SW 1271 (cell line): ENCODE measurements at regions not wholly inside any gene's neighbourhood (a gene's known extent, or its start where the extent isn't known, plus 50 kb on each side); places are given as distances from the start of the nearest gene placed in this dataset.
"Not testable (repeated sequence)": the region's sequence is repeated elsewhere in the genome, so short reads cannot be mapped to it uniquely, and the experiment has no call there.

Source experiments
- DNase-seq, 2 experiments: peaks; one replicate each; lab custom pipeline; 2025; lab: John Stamatoyannopoulos, UW

DNA sequence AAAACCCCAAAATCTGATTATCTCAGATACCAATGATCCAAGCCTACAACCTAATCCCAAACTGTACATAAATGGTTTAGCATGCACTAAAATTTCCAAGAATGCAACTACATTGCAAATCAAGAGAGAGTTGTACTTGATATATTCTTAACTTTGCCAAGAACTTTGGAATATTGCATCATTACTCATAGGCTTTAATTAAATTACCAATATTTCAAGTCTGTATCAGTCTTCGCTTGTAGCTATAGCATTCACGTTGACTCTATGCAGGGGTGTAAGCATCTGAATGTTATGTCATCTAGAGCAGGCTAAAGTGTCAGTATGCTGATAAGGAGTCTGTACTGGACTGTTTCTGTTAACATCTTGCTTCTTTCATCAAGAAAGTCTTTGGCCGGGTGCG, 56.3 kb downstream of the FOXI3 start:
- no peak for DNase-seq

DNA sequence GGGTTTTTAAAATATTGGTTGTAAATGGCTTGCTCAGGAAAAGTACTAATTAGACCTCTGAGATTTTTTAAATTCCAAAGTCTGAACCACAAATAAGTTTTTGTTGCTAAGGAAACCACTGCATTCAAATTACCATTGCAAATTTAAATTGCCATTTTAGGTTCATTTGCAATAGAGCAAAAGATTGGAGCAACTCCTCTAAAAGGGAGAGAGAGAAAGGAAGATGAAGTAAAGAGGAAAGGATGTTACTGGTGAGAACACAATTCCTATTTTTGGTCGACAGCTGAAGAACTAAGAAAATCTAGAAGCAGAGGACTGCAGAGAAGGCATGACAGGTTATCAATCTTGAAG, 74.9 kb downstream of the FOXI3 start:
- no peak for DNase-seq

DNA sequence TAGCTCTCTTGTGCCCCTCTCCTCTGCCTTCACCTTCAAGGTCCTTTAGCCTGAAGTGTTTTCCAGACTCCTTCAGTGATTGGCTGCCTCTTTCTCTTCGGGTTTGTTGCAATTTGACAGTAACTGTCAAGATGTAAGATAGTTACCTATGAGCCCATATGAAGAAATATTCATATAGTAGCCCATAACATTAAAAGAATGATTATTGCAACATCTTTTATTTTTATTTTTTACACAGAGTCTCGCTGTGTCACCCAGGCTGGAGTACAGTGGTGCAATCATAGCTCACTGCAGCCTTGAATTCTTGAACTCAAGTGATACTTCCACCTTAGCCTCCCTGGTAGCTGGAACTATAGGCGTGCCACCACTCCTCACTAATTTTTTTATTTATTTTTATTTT, 80.5 kb downstream of the FOXI3 start:
- no peak for DNase-seq

DNA sequence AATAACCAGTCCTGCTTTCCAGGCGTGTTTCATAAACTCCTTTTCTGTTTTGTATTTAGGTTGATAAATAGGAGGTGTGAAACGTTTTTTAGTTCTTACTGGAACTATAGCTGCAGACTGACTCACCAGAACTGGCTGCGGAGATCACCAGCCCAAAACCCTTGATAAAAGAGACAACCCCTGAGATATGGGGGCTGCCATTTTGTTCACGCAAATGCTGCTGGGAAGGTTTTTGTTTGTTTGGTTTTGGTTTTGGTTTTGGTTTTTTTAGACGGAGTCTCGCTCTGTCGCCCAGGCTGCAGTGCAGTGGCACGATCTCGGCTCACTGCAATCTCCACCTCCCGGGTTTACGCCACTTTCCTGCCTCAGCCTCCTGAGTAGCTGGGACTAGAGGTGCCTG, 87.1 kb downstream of the FOXI3 start:
- not testable (repeated sequence) for DNase-seq

DNA sequence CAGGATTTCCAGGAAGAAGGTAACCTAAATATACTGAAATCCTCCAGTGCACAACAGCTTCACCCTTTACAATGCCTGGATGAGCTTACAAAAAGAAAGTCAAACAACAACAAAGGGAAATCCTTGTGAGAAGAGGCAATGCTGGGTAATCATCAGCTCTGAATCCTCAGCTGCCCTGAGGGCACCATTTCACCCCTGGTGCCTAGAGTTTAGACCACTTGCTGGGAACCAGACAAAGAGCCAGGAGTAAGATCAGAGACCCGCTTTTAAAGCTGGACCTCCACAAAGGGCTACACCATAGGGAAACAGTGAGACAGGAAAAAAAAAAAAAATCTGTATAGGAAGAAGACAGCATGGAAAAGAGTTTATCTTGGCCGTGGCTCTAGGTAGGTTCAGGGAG, 97.0 kb downstream of the FOXI3 start:
- no peak for DNase-seq

DNA sequence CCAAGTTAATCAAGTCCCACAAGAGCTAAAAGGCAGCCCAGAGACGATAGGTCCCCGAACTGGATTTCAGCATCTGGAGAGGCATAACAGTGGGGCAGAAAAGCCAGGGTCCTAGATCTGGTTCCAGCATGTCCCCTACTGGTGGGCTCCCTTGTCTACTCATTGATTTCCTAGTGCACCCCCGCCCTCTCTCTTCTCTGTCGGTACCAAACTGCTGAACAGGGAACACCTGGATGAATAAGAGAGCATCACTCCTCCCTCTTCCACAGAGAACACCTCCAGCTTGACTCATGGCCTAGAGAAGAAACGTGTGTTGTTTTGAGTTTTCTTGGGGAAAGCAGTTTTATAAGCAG, 101.3 kb downstream of the FOXI3 start:
- no peak for DNase-seq

DNA sequence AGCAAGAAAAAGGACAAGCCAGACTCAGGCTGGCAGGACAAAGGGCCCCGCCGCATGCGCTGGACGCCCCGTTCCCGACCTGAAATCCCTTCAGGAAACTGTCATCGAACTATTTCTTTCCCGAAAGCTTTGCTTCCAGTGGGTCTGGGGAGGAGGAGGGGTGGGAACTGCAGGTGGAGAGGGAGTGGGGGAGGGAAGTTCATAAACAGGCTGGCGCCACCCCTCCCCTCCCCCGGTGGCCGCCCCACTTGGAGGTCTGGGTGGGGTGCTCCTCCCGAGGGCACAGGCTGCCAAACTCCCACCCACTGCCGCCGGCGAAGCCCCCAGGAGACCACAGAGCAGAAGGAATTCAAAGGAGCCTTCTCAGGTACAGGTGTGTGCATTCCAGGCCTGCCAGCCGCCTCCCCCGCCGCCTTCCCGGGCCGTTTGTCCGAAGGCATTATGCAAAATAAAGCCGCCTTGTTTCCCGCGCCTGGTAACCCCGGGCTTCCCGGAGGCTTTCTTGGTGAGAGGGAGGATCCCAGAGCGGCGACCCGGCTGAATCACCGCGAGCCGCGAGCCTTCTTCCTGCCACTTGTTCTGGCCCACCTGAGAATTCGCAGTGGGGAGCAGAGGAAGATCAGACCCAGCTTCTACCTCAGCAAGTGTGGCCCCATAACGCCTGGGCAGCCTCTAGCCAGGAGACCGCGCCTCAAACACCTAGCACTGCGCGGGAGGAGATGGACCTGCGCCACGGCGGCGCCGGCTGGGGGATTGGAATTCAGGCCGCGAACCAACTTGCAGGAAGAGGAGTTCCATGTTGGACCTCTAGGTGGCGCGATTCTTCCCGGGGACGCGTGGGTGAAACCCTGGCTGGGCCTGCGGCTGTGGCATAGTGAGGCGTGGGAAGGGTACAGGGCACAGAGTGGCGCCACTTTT, 101.9 kb downstream of the FOXI3 start:
- DNase-seq, result peak in 1 of 2 experiments; percentile 49

DNA sequence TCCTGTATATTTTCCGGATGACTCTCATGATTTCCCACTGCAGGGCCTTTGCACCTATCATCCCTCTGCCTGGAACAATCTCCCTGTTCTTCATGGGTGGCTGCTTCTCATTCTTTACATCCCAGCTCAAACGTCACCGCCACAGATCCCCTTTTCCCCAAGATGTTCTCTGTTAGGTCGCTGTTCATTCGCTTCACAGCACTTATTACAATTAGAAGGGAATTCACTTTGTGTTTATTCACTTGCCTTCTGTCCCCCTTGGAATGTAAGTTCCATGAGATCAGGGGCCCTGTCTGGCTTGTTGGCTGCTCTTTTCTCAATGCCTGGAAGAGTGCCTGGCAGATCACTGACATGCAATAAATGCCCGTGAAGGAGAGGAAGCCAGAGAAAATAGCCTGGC, 106.7 kb downstream of the FOXI3 start:
- no peak for DNase-seq

DNA sequence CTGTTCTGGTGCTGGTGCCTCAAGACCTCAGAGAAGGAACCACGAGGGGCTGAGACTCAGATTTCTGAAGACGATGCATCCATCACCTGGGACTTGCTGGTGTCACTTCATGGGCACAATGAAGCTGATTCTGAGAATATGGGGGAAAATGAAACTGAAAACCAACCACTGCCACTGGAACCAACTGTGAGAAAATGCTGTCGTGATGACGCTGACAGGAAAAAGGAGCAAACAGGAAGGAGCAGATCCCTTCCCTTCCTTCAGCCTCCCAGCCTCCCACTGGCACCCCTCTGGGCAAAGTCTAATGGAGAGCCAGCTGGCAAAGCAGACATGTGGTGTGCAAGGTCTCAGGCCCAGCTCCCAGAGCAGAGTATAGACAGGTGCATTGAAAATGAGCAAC, 109.7 kb downstream of the FOXI3 start:
- no peak for DNase-seq

DNA sequence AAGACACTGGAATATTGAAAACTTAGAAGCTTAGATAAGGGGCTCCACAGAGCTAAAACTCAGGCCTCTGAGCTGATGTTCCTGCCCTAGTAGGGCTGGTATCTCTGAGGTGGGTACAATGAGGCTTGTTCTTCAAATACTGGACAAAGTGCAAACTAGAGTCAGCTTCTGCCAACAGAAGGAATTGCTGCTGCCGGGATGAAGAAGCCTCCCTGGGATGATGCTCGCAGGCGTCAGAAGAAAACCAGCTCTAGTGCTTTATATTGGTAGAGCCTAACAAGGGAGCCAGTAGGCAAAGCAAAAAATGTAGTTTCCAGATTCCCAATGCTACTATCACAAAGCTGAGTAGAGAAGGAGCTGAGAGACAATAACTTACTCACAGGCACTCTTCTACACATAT, 118.1 kb downstream of the FOXI3 start:
- no peak for DNase-seq

DNA sequence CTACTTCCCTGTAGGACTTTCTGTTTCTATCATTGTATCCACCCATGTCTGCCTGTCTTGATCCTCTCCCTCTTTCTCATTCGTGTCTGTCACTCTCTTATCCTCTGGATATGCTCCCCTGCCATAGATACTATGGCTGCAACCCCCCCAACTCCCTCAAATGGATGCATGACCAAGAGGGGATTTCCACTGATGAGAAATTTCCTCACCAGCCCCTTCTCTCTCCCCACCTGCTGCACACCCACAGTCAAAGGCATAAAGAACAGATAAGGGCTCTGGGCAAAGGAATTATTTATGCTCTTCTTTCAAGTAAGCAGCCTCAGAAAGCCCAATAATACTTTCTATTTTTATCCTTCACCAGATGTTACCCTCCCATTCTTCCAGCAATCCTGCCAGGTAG, 121.3 kb downstream of the FOXI3 start:
- no peak for DNase-seq

DNA sequence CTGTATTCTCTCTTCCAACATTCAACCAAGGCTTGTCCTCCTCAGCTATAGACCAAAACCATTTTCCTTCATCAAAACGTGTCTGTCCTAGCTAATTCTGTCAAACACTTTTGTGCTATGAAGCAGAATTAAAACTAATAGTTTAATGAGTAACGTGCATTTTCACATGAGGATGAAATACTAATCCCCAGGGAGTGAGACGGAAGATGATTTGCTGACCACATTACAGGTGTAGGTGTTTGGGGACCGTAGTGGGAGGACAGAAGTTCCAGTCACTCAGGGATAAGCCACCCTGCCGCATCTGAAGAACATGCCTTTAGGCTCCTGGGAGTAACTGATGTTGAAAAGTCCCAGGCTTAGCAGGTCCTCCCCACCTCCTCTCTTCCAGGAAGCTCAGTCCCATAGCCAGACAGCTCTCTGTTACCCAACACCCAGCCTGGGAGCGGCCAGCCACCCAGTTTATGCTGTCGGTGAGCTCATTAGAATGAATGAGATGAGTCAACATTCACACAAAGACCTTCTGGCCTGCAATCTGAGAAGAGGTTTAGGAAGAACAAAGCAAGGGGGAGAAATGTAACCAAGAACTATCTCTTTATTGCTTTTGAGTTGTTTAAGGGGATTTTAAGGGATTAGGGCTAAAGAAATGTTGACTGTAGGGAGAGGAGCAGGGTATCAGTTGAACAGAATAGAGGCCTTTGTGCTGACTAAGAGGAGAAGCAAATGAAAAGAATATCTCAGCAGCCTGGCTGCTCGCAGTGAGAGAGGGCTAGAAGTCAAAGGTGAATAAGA, 122.5 kb downstream of the FOXI3 start:
- no peak for DNase-seq

DNA sequence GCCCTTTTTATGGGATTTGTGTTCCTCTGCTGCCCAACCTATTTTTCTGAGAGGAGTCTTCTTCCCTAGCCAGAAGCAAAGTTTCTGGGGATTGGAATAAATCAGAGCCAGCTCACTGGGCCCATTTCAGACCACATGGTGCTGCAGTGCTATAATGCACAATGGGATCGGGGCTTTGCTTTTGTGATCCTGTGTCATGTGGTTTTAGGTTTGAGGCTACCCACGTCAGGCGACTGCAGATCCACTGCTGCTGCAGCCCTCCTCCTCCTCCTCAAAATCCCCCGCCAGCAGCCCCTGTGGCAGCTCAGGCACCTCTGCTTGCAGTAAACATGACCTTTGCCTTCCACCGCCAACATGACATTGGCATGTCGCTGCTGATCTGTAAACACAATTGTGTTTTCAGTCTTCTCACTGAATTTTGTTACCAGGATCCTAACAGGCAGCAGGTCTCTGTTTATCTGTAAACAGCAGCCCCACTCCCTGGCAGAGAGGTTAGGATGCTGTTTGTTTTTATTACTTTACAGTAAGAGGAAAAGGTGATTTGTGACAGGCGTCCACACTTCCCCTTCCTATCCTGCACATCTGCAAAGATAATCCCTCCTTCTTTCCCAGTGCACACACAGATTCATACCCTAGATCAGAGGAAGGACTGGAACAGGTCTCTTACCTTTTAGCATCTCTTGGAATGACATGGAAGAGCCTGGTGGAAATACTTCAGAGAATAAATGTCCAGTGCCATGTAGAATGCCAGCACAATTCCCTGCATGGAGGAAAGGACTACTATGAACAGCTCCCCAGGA, 130.8 kb downstream of the FOXI3 start:
- DNase-seq, result no peak

DNA sequence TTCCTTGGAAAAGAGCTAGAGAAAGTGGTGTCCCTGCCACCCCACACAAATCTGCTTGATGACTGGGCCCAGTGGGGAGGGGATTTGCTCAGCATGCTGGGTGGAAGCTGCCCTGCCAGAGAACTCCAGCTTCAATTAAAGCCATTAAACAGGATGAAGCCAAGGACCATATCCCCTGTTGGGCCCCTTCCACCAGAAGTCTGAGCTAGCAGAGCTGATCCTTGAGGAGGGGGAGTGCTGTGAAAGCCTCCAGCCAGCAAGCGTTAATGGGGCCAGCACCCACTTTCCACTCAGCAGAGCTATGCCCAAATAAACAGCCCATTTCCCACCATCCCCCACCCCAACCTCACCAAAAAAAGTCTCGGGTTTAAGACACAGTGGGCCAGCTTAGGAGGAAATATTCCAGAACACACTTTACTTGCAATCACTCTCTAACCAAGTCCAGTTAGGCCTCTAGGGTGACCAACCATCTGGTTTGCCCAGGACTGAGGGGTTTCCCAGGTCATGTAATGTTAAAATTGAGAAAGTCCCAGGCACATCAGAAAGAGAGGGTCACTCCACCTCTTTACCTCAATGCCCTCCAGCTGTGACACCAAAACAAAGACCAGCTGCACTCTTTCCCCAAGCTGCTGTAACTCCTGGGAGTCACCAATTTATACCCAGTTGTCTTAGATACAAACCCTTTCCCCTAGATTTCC, 132.3 kb downstream of the FOXI3 start:
- DNase-seq, result no peak

DNA sequence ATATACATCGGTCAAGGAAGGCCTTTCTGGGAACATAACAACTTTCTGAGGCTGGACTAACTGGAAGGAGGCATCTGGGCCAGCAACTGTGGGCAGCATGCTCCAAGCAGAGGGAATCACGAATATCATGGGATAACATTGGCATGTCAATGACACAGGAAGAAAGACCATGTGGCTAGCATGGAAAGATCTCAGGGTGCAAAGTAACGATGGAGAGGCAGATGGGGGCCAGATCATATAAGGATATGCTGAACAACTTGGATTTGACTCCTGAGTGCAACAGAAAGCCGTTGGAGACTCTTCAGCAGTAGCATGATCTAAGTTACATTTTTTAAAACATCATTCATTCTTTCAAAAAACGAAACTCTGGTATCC, 133.6 kb downstream of the FOXI3 start:
- no peak for DNase-seq

DNA sequence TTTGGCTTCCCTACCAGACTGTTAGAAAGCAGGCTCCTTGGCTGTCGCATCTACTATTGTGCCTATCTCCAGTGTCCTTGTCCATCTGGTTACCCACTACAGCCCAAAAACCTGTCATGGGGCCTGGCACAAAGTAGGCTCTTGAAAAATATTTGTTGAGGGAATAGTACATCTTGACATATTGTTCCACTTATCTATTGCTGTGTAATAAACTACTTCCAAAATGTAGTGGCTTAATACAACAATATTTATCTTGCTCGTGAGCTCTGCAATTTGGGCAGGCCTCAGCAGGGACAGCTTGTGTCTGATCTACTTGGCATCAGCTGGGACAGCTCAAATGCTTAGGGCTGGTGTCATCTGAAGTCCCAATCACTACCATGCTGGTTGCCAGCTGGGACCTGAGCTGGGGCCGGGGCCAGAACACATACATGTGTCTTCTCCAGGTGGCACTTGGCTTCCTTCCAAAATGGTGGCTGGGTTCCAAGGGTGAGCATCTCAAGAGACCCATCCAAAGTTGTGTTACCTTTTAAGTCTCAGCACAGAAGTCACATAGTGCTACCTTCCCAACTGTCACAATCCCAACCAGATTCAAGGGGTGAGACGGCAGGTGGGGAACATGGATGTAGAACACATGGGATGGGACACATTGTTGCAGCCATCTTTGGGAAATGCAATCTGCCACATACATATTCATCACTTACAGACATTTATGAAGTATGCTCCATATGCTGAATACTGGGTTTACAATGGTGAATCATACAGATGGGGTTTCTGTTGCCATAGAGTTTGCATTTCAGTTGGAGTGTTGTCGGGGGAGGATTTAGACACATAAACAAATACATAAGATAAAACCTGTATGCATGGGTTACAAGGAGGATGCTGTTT, 134.2 kb downstream of the FOXI3 start:
- no peak for DNase-seq

DNA sequence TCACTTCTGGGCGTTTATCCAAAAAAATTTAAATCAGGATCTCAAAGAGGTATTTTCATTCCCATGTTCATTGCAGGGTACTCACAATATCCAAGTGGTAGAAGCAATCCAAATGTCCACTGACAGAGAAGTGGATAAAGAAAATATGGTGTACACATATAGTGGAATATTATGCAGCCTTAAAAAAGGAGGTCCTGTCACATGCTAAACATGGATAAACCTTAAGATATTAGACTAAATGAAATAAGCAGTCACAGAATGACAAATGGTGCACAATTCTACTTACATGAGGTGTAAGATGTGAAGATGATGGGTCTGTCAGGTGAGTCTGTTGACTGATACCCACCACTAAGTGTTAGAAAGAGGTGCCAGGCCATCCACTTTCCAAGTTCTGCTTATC, 140.6 kb downstream of the THNSL2 start:
- DNase-seq, result no peak

DNA sequence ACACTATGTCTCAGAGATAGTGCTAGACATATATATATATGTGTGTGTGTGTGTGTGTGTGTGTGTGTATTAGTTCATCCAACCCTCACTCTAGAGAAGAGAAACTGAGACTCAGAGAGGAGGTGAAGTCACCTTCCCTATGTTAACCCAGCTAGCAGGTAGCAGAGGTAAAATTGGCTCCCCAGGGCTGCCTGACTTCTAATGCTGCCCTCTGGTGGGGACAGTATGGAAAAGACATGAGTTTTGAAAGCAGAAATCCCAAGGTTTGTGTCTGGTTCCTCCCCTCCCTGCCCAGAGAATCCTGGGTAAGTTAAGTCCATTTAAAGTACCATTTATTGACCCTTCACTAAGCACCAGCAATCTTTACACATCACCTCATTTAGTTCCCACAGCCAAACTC, 137.7 kb downstream of the THNSL2 start:
- DNase-seq, result peak in 1 of 2 experiments; percentile 33

DNA sequence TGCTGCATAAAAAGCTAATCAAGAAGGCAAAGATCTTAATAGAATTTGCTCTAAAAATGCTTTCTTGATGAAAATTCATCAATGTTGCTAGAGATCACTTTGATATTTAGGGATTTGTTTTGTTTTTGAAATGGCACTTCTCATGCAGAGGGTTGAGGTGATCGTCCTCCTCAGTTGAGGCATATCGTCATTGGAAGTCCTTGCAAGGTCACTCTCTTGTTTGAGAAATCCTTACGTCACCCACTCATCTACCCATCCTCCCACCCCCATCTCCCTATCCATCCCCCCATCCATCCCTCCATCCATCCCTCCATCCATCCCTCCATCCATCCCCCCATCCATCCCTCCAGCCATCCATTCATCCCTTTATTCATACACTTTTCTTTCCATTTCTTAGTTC, 133.7 kb downstream of the THNSL2 start:
- no peak for DNase-seq

DNA sequence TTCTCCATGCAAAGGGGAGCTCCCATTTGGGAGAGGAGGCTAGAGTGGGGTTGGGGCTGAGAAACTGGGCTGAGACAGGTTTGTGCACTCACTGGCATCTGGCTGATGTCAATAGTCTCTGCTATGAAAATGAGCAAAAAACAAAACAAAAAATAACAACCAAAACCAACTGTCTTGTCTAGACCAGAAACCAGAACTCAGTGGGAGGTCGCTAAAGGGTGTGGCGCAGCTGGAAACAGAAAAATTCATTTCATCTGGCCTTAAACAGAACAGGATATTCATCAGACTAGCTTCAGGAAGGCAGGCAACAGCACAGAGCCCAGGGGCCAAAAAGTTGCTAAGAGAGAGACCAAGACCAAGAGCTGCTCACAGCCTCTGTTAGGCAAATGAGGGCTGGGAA, 126.1 kb downstream of the THNSL2 start:
- no peak for DNase-seq
